ENCODE measurements at regions not wholly inside any gene's neighbourhood (a gene's known extent, or its start where the extent isn't known, plus 50 kb on each side); places are given as distances from the start of the nearest gene placed in this dataset.

- intact Hi-C loops (cut with DNase I): no loop called here
- no peaks in the 10 kb centered on the region for H3K4me1 ChIP-seq
- no peak overlapping the region for H3K4me3 ChIP-seq
- DNase-seq (ENCODE audit: extremely low spot score in 2 of 2): no peak
- H3K9me3 ChIP-seq: no peaks in the 10 kb centered on the region
- H3K27me3 ChIP-seq: no peaks in the 10 kb centered on the region
- H3K36me3 ChIP-seq: no peaks in the 10 kb centered on the region
- H3K27ac ChIP-seq: no peak overlapping the region
- no peak for TF ChIP-seq CTCF (IDR thresholded peaks at IDR 0.05)
Measured at GRCh38 chr1:191912517-191912916, 245.7 kb upstream of the RGS18 start.

GRCh38 chr1:191913260-191913977, 244.8 kb upstream of the RGS18 start:
- intact Hi-C loops (cut with DNase I): no loop called here
- Histone ChIP-seq H3K27ac (no peak overlapping the region), H3K36me3 (no peaks in the 10 kb centered on the region)

GRCh38 chr1:191929383-191929782, 228.9 kb upstream of the RGS18 start:
- no peak for DNase-seq (ENCODE audit: extremely low spot score in 2 of 2)
- TF ChIP-seq POLR2AphosphoS5 (IDR thresholded peaks at IDR 0.05; ENCODE audit: insufficient read depth in 1 of 2, low read depth in 1 of 2): no peak
- no peak for TF ChIP-seq POLR2A (IDR thresholded peaks at IDR 0.05)
- no peak for TF ChIP-seq CTCF (IDR thresholded peaks at IDR 0.05)
- intact Hi-C loops (cut with DNase I): no loop called here
- Histone ChIP-seq H3K36me3 (no peaks in the 10 kb centered on the region), H3K27ac (no peak overlapping the region), H3K9me3 (no peaks in the 10 kb centered on the region), H3K27me3 (no peaks in the 10 kb centered on the region), H3K4me1 (no peaks in the 10 kb centered on the region), H3K4me3 (no peak overlapping the region)

More at GRCh38 chr1:191913260-191913977, 244.8 kb upstream of the RGS18 start:
- Histone ChIP-seq H3K4me3 (no peak overlapping the region), H3K27me3 (no peaks in the 10 kb centered on the region), H3K4me1 (no peaks in the 10 kb centered on the region), H3K9me3 (no peaks in the 10 kb centered on the region)
- TF ChIP-seq POLR2A (IDR thresholded peaks at IDR 0.05) (no peak), CTCF (IDR thresholded peaks at IDR 0.05) (no peak), POLR2AphosphoS5 (IDR thresholded peaks at IDR 0.05; ENCODE audit: insufficient read depth in 1 of 2, low read depth in 1 of 2) (no peak)
- no peak for DNase-seq (ENCODE audit: extremely low spot score in 2 of 2)

- H3K4me1 ChIP-seq: no peaks in the 10 kb centered on the region
- intact Hi-C loops (cut with DNase I): no loop called here
Measured at GRCh38 chr1:191943684-191944083, 214.6 kb upstream of the RGS18 start.

More at GRCh38 chr1:191943684-191944083, 214.6 kb upstream of the RGS18 start:
- no peak overlapping the region for H3K27ac ChIP-seq
- H3K9me3 ChIP-seq: no peaks in the 10 kb centered on the region
- H3K36me3 ChIP-seq: no peaks in the 10 kb centered on the region
- no peaks in the 10 kb centered on the region for H3K27me3 ChIP-seq
- no peak for TF ChIP-seq POLR2AphosphoS5 (IDR thresholded peaks at IDR 0.05; ENCODE audit: insufficient read depth in 1 of 2, low read depth in 1 of 2)
- TF ChIP-seq POLR2A (IDR thresholded peaks at IDR 0.05): no peak
- TF ChIP-seq CTCF (IDR thresholded peaks at IDR 0.05): no peak
- DNase-seq (ENCODE audit: extremely low spot score in 2 of 2): no peak
- no peak overlapping the region for H3K4me3 ChIP-seq

Data from vagina (tissue), 2 donors.